Keratinocyte (primary cell): ENCODE measurements at regions not wholly inside any gene's neighbourhood (a gene's known extent, or its start where the extent isn't known, plus 50 kb on each side); places are given as distances from the start of the nearest gene placed in this dataset.

Experiments
- CTCF ChIP-seq, 3 experiments: IDR thresholded peaks in 1 of 3; conservative IDR thresholded peaks in 1 of 3; optimal IDR thresholded peaks in 1 of 3; 2 replicates in 2 of 3; 3 replicates in 1 of 3; pipeline versions ENCODE3 to v1.5.1; 2011; ENCODE audit warnings: low read length in 3 of 3, mild to moderate bottlenecking in 3 of 3, moderate library complexity in 2 of 3, control low read depth in 1 of 3, inconsistent platforms in 1 of 3; ENCODE audit not compliant: insufficient read depth in 2 of 3; ENCODE audit errors: extremely low read depth in 1 of 3
- EZH2 ChIP-seq: IDR thresholded peaks from one replicate; pipeline ENCODE4 v1.6.1; 2012; ENCODE audit warnings: inconsistent platforms, mild to moderate bottlenecking, low read length, moderate library complexity

GRCh38 chr3:164851905-164852304 lies 226.4 kb downstream of the SI start:
- TF ChIP-seq CTCF (optimal IDR thresholded peaks at IDR 0.05 in 1 of 3, IDR thresholded peaks at IDR 0.05 in 1 of 3, conservative IDR thresholded peaks at IDR 0.05 in 1 of 3; ENCODE audit: extremely low read depth in 1 of 3, insufficient read depth in 2 of 3, low read length in 3 of 3) (no peak), EZH2 (no peak)
